ENCODE measurements at regions not wholly inside any gene's neighbourhood (a gene's known extent, or its start where the extent isn't known, plus 50 kb on each side); places are given as distances from the start of the nearest gene placed in this dataset.

- no peak for TF ChIP-seq USF2 (IDR thresholded peaks at IDR 0.05; ENCODE audit: borderline replicate concordance, low read depth, low read length)
- no peak for TF ChIP-seq REST (IDR thresholded peaks at IDR 0.05; ENCODE audit: low read depth, low read length)
- no peak for TF ChIP-seq CHD2 (IDR thresholded peaks at IDR 0.05; ENCODE audit: low read length, partially characterized antibody)
- no peak for TF ChIP-seq SMC3 (IDR thresholded peaks at IDR 0.05; ENCODE audit: low read depth, low read length)
- no peak for TF ChIP-seq RAD21 (IDR thresholded peaks at IDR 0.05; ENCODE audit: low read length)
- TF ChIP-seq, protein P1, sequence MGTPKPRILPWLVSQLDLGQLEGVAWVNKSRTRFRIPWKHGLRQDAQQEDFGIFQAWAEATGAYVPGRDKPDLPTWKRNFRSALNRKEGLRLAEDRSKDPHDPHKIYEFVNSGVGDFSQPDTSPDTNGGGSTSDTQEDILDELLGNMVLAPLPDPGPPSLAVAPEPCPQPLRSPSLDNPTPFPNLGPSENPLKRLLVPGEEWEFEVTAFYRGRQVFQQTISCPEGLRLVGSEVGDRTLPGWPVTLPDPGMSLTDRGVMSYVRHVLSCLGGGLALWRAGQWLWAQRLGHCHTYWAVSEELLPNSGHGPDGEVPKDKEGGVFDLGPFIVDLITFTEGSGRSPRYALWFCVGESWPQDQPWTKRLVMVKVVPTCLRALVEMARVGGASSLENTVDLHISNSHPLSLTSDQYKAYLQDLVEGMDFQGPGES (IDR thresholded peaks at IDR 0.05; ENCODE audit: low read depth, low read length), result no peak
- TF ChIP-seq RCOR1 (IDR thresholded peaks at IDR 0.05; ENCODE audit: low read length), result no peak
- no peak for TF ChIP-seq RFX5 (IDR thresholded peaks at IDR 0.05; ENCODE audit: low read length)
- TF ChIP-seq MEF2A (IDR thresholded peaks at IDR 0.05; ENCODE audit: borderline replicate concordance, low read depth), result no peak
- TF ChIP-seq EZH2phosphoT487 (IDR thresholded peaks at IDR 0.05; ENCODE audit: borderline replicate concordance, low read depth), result no peak
- TF ChIP-seq TAF1 (IDR thresholded peaks at IDR 0.05; ENCODE audit: borderline replicate concordance, low read depth, low read length), result no peak
- TF ChIP-seq RXRA (IDR thresholded peaks at IDR 0.05; ENCODE audit: borderline replicate concordance, low read depth), result no peak
- TF ChIP-seq TCF12 (IDR thresholded peaks at IDR 0.05), result peak; percentile 38
- no peak for TF ChIP-seq FOXJ3 (CRISPR knock-in tag; IDR thresholded peaks at IDR 0.05)
- TF ChIP-seq GABPA (IDR thresholded peaks at IDR 0.05; ENCODE audit: low read depth), result no peak
These were observed 300.7 kb downstream of the TENT5A start (continued) for GRCh38 chr6:81451787-81452186.

GRCh38 chr6:81450180-81450579 is 302.3 kb downstream of the TENT5A start:
- no peaks in the 10 kb centered on the region for H3K9me2 ChIP-seq
- WGBS (ENCODE audit: low lambda C conversion rate), result 35% methylated on average over 2 of the region's 2 CpGs
- H3K4me2 ChIP-seq, result peak overlapping the region; percentile 13; the same call in 1 of the 2 replicates
- no peaks in the 10 kb centered on the region for H4K20me1 ChIP-seq (ENCODE audit: insufficient read depth)
- H3F3A ChIP-seq (replicated peaks; ENCODE audit: insufficient read depth), result peaks cover 10% of the 10 kb centered on the region
- no peak overlapping the region for H3K9ac ChIP-seq
- no peak overlapping the region for H3K4me3 ChIP-seq (ENCODE audit: low read depth in 2 of 2, low read length in 1 of 2)
- no peaks in the 10 kb centered on the region for H3K27me3 ChIP-seq (ENCODE audit: insufficient read depth)
- TF ChIP-seq, protein P2, sequence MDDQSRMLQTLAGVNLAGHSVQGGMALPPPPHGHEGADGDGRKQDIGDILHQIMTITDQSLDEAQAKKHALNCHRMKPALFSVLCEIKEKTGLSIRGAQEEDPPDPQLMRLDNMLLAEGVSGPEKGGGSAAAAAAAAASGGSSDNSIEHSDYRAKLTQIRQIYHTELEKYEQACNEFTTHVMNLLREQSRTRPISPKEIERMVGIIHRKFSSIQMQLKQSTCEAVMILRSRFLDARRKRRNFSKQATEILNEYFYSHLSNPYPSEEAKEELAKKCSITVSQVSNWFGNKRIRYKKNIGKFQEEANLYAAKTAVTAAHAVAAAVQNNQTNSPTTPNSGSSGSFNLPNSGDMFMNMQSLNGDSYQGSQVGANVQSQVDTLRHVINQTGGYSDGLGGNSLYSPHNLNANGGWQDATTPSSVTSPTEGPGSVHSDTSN (IDR thresholded peaks at IDR 0.05), result peak; percentile 57
- TF ChIP-seq SMC3 (IDR thresholded peaks at IDR 0.05; ENCODE audit: low read depth, low read length), result peak; percentile 35; the same call in 1 of the 2 replicates
- TF ChIP-seq NFIC (IDR thresholded peaks at IDR 0.05; ENCODE audit: borderline replicate concordance), result no peak
- TF ChIP-seq RCOR1 (IDR thresholded peaks at IDR 0.05; ENCODE audit: low read length), result no peak
- TF ChIP-seq TCF12 (IDR thresholded peaks at IDR 0.05), result peak; percentile 87
- TF ChIP-seq, protein P3, sequence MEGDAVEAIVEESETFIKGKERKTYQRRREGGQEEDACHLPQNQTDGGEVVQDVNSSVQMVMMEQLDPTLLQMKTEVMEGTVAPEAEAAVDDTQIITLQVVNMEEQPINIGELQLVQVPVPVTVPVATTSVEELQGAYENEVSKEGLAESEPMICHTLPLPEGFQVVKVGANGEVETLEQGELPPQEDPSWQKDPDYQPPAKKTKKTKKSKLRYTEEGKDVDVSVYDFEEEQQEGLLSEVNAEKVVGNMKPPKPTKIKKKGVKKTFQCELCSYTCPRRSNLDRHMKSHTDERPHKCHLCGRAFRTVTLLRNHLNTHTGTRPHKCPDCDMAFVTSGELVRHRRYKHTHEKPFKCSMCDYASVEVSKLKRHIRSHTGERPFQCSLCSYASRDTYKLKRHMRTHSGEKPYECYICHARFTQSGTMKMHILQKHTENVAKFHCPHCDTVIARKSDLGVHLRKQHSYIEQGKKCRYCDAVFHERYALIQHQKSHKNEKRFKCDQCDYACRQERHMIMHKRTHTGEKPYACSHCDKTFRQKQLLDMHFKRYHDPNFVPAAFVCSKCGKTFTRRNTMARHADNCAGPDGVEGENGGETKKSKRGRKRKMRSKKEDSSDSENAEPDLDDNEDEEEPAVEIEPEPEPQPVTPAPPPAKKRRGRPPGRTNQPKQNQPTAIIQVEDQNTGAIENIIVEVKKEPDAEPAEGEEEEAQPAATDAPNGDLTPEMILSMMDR (IDR thresholded peaks at IDR 0.05), result peak; percentile 44
- TF ChIP-seq JUND (IDR thresholded peaks at IDR 0.05), result peak; percentile 29; the same call in 1 of the 2 replicates
- TF ChIP-seq FOSL2 (IDR thresholded peaks at IDR 0.05; ENCODE audit: borderline replicate concordance, low read depth), result peak; percentile 41; the same call in 1 of the 2 replicates
- TF ChIP-seq RAD21 (IDR thresholded peaks at IDR 0.05; ENCODE audit: low read length), result peak; percentile 54
- no peaks in the 10 kb centered on the region for H3K79me2 ChIP-seq (ENCODE audit: insufficient read depth)
- peak; percentile 18 for DNase-seq
- peak overlapping the region in 1 of 2 experiments; percentile 65; a peak in 1 of 4 replicates for H3K27ac ChIP-seq (ENCODE audit: low read depth in 2 of 2, low read length in 1 of 2)
- H3K36me3 ChIP-seq (replicated peaks in 1 of 2; ENCODE audit: control insufficient read depth in 1 of 2, insufficient read depth in 2 of 2, low read length in 1 of 2), result no peaks in the 10 kb centered on the region
- peaks cover 0 to 3% of the 10 kb centered on the region in 2 experiments; a peak in 3 of 4 replicates for H3K4me1 ChIP-seq (ENCODE audit: control insufficient read depth in 1 of 2, insufficient read depth in 2 of 2, low read depth in 1 of 2, low read length in 1 of 2)
- no peak overlapping the region; the same call in 1 of the 2 replicates for H2AFZ ChIP-seq (ENCODE audit: low read depth)
- ChIA-PET CTCF (interaction anchor here (1.0 to 1.7 kb wide), 2 partner anchors 72 to 303 kb away, joined by 3 to 6 read pairs; no protein-coding TSS in a partner anchor), POLR2A (no interaction called here)
- no peaks in the 10 kb centered on the region for H3K9me3 ChIP-seq
